ENCODE measurements at regions not wholly inside any gene's neighbourhood (a gene's known extent, or its start where the extent isn't known, plus 50 kb on each side); places are given as distances from the start of the nearest gene placed in this dataset.

DNA sequence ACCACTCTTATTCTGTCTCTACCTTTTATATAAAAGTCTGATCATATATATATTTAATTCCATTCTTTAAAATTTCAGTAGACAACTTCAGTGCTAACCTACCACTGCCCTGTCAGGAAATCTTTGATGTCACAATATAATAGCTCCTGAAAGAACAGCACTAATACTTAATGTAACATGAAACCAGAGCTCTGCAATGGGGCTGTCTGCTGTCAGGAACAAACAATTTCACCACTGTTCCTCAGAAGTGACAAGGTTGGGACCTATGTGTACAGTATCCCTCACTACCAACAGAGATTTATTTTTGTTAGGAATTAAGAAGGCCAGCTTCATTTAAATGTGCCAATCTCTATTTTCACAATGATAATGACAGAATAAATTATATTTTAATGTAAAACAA is 165.5 kb upstream of the C11orf58 start:
- no peak for DNase-seq (ENCODE audit: low read depth)
- H3K4me3 ChIP-seq (ENCODE audit: control insufficient read depth, low read depth, low read length): no peak overlapping the region
- TF ChIP-seq, protein P1, sequence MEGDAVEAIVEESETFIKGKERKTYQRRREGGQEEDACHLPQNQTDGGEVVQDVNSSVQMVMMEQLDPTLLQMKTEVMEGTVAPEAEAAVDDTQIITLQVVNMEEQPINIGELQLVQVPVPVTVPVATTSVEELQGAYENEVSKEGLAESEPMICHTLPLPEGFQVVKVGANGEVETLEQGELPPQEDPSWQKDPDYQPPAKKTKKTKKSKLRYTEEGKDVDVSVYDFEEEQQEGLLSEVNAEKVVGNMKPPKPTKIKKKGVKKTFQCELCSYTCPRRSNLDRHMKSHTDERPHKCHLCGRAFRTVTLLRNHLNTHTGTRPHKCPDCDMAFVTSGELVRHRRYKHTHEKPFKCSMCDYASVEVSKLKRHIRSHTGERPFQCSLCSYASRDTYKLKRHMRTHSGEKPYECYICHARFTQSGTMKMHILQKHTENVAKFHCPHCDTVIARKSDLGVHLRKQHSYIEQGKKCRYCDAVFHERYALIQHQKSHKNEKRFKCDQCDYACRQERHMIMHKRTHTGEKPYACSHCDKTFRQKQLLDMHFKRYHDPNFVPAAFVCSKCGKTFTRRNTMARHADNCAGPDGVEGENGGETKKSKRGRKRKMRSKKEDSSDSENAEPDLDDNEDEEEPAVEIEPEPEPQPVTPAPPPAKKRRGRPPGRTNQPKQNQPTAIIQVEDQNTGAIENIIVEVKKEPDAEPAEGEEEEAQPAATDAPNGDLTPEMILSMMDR (IDR thresholded peaks at IDR 0.05; ENCODE audit: control insufficient read depth, insufficient read depth, low read depth, low read length, missing control alignments): no peak

DNA sequence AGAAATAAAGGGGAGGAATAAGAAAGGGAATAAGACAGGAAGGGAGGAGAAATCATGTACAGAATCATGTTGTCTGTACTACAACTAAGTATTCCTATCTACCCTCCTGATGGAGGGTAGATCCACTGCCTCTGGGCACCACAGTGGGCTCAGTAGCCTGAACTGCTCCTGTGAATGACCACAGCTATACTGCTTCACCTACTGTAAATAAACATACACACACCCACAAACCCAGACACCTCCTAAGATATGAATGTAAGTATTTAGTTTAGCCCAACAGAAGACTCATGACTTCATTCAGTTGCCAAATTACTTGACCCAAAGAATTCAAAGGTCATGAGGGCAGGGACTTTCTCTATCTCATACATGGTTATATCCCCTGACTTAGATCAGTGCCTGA is 177.3 kb upstream of the C11orf58 start:
- TF ChIP-seq, protein P1 (IDR thresholded peaks at IDR 0.05; ENCODE audit: control insufficient read depth, insufficient read depth, low read depth, low read length, missing control alignments): no peak
- no peak overlapping the region for H3K4me3 ChIP-seq (ENCODE audit: control insufficient read depth, low read depth, low read length)
- no peak for DNase-seq (ENCODE audit: low read depth)

DNA sequence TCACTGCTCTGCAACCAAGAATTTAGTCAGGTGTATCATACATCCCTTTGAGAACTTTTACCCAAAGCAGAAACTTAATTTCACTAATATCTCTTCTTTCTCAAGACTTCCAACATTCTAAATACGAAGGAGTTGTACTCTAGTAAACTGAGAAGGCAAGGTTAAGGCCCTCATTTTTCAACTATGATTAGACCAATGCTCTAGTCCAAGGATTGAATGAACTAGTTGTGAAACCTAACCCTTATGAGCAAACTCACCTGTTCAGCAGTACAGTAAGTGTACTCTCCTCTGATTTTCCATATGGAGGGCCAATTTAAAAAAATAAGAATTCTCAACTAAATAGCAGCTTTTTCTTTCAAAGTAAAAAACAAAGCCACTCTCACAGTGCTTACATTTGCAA is 180.0 kb upstream of the C11orf58 start:
- DNase-seq (ENCODE audit: low read depth): no peak
- TF ChIP-seq, protein P1 (IDR thresholded peaks at IDR 0.05; ENCODE audit: control insufficient read depth, insufficient read depth, low read depth, low read length, missing control alignments): no peak
- no peak overlapping the region for H3K4me3 ChIP-seq (ENCODE audit: control insufficient read depth, low read depth, low read length)

DNA sequence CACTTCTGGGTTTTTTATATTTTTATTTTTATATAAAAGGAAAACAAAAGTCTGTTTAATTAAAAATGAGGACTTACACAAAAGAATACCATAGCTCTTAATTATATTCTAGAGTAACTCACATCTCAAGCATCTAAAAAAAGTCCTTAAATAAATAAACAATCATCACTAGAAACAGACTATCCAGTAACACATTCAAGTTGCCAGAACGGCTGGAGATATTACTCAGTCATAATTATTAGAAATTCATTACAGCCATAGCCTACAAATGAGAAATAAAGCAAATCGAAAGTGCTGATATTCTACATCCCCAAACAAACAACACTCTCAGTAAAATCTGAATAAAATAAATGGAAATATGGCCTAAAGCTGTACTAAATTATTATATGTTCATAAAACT is 182.5 kb upstream of the C11orf58 start:
- no peak overlapping the region for H3K4me3 ChIP-seq (ENCODE audit: control insufficient read depth, low read depth, low read length)
- no peak for DNase-seq (ENCODE audit: low read depth)
- TF ChIP-seq, protein P1 (IDR thresholded peaks at IDR 0.05; ENCODE audit: control insufficient read depth, insufficient read depth, low read depth, low read length, missing control alignments): no peak

DNA sequence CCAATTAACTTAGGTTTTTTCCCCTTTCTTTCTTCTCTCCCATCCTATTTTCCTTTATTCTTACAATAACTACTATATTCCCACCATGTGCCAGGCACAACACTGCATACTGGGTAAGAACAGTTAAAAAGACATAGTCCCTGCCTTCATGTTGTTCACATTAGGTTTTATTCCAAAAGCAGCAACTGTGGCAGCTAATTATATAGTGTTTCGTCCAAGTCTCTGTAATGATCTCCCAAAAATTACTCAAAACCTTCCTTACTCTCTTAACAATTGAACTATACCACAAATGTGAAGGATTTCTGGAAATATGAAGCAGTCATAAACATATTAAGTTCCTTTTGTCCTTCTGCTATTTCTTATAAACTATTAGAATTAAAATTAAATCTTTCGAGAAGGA is 184.1 kb upstream of the C11orf58 start:
- DNase-seq (ENCODE audit: low read depth): no peak
- TF ChIP-seq, protein P1 (IDR thresholded peaks at IDR 0.05; ENCODE audit: control insufficient read depth, insufficient read depth, low read depth, low read length, missing control alignments): no peak
- no peak overlapping the region for H3K4me3 ChIP-seq (ENCODE audit: control insufficient read depth, low read depth, low read length)

DNA sequence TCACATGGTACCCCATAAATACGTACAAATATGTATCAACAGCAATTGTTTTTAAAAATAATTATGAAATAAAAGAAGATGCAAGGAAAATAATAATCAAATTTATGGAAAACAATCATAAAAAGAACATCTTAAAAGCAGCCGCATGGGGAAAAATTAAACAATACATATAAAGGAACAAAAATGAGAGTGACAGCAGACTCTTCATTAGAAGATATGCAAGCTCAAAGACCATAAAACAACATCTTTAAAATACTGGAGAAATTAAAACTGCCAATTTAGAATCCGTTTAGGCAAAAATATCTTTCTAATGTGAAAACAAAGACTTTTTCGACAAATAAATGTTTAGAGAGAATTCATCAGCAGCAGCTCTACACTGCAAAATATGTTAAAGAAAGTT is 190.6 kb upstream of the C11orf58 start:
- TF ChIP-seq, protein P1 (IDR thresholded peaks at IDR 0.05; ENCODE audit: control insufficient read depth, insufficient read depth, low read depth, low read length, missing control alignments): no peak
- no peak for DNase-seq (ENCODE audit: low read depth)
- no peak overlapping the region for H3K4me3 ChIP-seq (ENCODE audit: control insufficient read depth, low read depth, low read length)

DNA sequence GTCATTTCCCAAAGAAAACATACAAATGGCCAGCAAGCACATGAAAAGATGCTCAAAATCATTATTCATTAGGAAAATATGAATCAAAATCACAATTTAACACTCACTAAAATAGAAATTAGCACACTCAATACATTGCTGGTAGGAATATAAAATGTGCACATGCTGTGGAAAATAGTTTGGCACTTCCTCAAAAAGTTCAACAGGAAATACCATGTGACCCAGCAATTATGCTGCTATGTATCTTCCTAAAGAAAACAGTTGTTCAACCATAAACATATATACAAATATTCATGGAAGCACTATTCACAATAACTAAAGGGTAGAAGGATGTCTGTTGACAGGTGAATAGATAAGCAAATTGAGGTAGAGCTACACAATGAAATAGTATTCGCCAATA is 187.3 kb upstream of the SOX6 start:
- DNase-seq (ENCODE audit: low read depth): no peak
- H3K4me3 ChIP-seq (ENCODE audit: control insufficient read depth, low read depth, low read length): no peak overlapping the region
- TF ChIP-seq, protein P1 (IDR thresholded peaks at IDR 0.05; ENCODE audit: control insufficient read depth, insufficient read depth, low read depth, low read length, missing control alignments): no peak
